Activated CD8-positive, alpha-beta T cell treated with anti-CD3 and anti-CD28 coated beads for 36 hours (primary cell): ENCODE measurements at regions not wholly inside any gene's neighbourhood (a gene's known extent, or its start where the extent isn't known, plus 50 kb on each side); places are given as distances from the start of the nearest gene placed in this dataset.

ENCODE experiments used
- ATAC-seq: fragments of 200-7000 bp; cut with Tn5 transposase; one replicate; pipeline ENCODE4 v1.10.0; 2021; ENCODE audit warnings: mild to moderate bottlenecking, moderate library complexity
- CTCF ChIA-PET: fragments of 350-600 bp; sonication (Branson Sonifier 250); formaldehyde crosslinking; loops from one replicate; lab custom pipeline; 2021; ENCODE audit warnings: antibody characterized with exemption; lab: Charles Lee
- POLR2A ChIA-PET: fragments of 350-600 bp; sonication (Branson Sonifier 250); formaldehyde crosslinking; loops from one replicate; lab custom pipeline; 2021; ENCODE audit warnings: antibody characterized with exemption; lab: Charles Lee
- DNase-seq: peaks from one replicate; pipeline ENCODE4 v3.0.0-alpha.2; 2020
- H3K27ac Mint-ChIP-seq: one replicate; pipeline ENCODE4 v1.8.0; 2021; ENCODE audit warnings: mild to moderate bottlenecking, mixed read lengths
- H3K27me3 Mint-ChIP-seq: one replicate; pipeline ENCODE4 v1.8.0; 2021; ENCODE audit warnings: mixed read lengths
- H3K36me3 Mint-ChIP-seq: one replicate; pipeline ENCODE4 v1.8.0; 2021; ENCODE audit warnings: low read depth, mixed read lengths
- H3K4me1 Mint-ChIP-seq: one replicate; pipeline ENCODE4 v1.8.0; 2021; ENCODE audit warnings: low read depth, mixed read lengths
- H3K4me3 Mint-ChIP-seq: one replicate; pipeline ENCODE4 v1.8.0; 2021; ENCODE audit warnings: mild to moderate bottlenecking, moderate library complexity, mixed read lengths
- H3K9me3 Mint-ChIP-seq: one replicate; pipeline ENCODE4 v1.8.0; 2021; ENCODE audit warnings: mixed read lengths
- intact Hi-C: fragments of 100-400 bp; cut with micrococcal nuclease; formaldehyde crosslinking; loops from one replicate; pipeline ENCODE4 v1.10.0; 2022
- TF ChIP-seq, protein P1 (sequence below): fragments of 200-600 bp; IDR thresholded peaks from one replicate; pipeline ENCODE4 v1.8.0; 2022; ENCODE audit warnings: antibody characterized with exemption, mild to moderate bottlenecking

- intact Hi-C loops: no loop called here
- CTCF ChIA-PET: no interaction called here
- no peak for DNase-seq
- TF ChIP-seq, protein P1, sequence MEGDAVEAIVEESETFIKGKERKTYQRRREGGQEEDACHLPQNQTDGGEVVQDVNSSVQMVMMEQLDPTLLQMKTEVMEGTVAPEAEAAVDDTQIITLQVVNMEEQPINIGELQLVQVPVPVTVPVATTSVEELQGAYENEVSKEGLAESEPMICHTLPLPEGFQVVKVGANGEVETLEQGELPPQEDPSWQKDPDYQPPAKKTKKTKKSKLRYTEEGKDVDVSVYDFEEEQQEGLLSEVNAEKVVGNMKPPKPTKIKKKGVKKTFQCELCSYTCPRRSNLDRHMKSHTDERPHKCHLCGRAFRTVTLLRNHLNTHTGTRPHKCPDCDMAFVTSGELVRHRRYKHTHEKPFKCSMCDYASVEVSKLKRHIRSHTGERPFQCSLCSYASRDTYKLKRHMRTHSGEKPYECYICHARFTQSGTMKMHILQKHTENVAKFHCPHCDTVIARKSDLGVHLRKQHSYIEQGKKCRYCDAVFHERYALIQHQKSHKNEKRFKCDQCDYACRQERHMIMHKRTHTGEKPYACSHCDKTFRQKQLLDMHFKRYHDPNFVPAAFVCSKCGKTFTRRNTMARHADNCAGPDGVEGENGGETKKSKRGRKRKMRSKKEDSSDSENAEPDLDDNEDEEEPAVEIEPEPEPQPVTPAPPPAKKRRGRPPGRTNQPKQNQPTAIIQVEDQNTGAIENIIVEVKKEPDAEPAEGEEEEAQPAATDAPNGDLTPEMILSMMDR: no peak
- ATAC-seq: no peak
- no peaks in the 10 kb centered on the region for H3K4me1 Mint-ChIP-seq
- no peak overlapping the region for H3K27ac Mint-ChIP-seq
- H3K27me3 Mint-ChIP-seq: peaks cover 10% of the 10 kb centered on the region
- POLR2A ChIA-PET: no interaction called here
- no peak overlapping the region for H3K4me3 Mint-ChIP-seq
- no peaks in the 10 kb centered on the region for H3K36me3 Mint-ChIP-seq
- H3K9me3 Mint-ChIP-seq: no peaks in the 10 kb centered on the region
Observed at GRCh38 chr2:23298551-23298950, 86.4 kb upstream of the KLHL29 start.

DNA sequence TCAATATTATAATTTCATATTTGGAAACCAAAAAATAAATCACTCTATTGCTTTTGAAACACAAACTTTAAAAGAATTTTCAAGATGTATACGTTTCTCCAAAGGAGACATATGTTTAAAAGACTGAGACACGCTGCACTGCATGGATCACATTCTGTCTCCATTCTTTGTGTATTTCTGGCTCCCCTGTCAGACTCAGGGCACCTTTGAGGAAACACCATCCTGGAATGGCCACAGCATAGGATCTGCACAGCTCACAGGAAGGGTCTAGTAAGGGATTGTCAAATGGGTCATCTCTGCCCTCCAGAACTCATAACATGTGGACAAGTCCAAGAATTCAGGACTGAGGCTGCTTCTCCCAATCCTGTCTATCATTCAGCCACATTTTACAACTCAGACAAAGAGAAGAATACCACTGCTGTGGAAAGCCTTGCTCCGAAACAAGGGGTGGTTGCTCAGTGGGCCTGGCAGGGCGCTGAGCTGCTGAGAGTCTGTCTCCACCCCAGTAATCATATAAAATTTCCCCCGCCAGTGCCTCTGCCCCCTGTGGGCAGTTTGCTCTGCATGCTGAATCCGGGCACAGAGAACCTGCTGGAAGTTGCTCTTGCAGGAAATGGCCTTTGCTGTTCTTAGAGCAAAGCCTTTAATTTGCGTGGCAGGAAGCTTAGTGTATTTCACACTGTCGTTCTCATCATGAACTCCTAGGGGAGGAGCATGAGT lies 85.3 kb upstream of the KLHL29 start:
- no peak for DNase-seq
- no peak overlapping the region for H3K27ac Mint-ChIP-seq

GRCh38 chr2:23301136-23301535 lies 83.8 kb upstream of the KLHL29 start:
- ChIA-PET POLR2A (no interaction called here), CTCF (interaction anchor here (1.0 to 1.7 kb wide), 2 partner anchors 10 to 12 kb away, joined by 3 to 4 read pairs; no protein-coding TSS in a partner anchor)

More for the DNA sequence above, 85.3 kb upstream of the KLHL29 start:
- ChIA-PET CTCF (no interaction called here), POLR2A (no interaction called here)
- Mint-ChIP-seq H3K9me3 (no peaks in the 10 kb centered on the region), H3K4me3 (no peak overlapping the region), H3K4me1 (no peaks in the 10 kb centered on the region), H3K36me3 (no peaks in the 10 kb centered on the region), H3K27me3 (peaks cover 13% of the 10 kb centered on the region)
- TF ChIP-seq, protein P1: no peak
- intact Hi-C loops: no loop called here
- ATAC-seq: no peak

GRCh38 chr2:23302591-23302990 lies 82.4 kb upstream of the KLHL29 start:
- Mint-ChIP-seq H3K9me3 (no peaks in the 10 kb centered on the region), H3K4me3 (no peak overlapping the region), H3K36me3 (no peaks in the 10 kb centered on the region), H3K27ac (no peak overlapping the region), H3K27me3 (peaks cover 15% of the 10 kb centered on the region), H3K4me1 (no peaks in the 10 kb centered on the region)
- POLR2A ChIA-PET: no interaction called here
- no peak for DNase-seq
- CTCF ChIA-PET: interaction anchor here (1.7 kb wide), 1 partner anchor 11 kb away, joined by 4 read pairs; no protein-coding TSS in a partner anchor
- ATAC-seq: no peak
- intact Hi-C loops: no loop called here
- TF ChIP-seq, protein P1: no peak

More at GRCh38 chr2:23301136-23301535, 83.8 kb upstream of the KLHL29 start:
- H3K27ac Mint-ChIP-seq: no peak overlapping the region
- no peak for DNase-seq
- H3K9me3 Mint-ChIP-seq: no peaks in the 10 kb centered on the region
- peaks cover 11% of the 10 kb centered on the region for H3K27me3 Mint-ChIP-seq
- no peaks in the 10 kb centered on the region for H3K4me1 Mint-ChIP-seq
- H3K36me3 Mint-ChIP-seq: no peaks in the 10 kb centered on the region
- H3K4me3 Mint-ChIP-seq: no peak overlapping the region
- ATAC-seq: no peak
- TF ChIP-seq, protein P1: no peak
- intact Hi-C loops: no loop called here

DNA sequence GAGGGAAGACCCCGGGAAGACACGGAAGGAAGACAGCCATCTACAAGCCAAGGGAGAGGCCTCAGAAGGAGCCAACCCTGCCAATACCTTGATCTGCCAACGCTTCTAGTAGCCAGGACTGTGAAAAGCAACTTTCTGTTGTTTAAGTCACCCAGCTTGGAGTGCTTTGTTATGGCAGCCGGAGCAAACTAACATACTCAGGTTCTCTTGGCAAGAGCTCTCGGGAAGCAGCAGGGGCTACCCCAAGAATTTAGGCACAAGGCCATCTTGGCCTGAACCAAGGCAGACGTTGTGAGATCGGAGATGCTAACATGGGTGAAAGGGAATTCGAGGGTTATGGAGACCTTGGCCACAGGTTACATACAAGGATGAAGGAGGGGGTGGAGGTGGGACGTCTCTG lies 78.6 kb upstream of the KLHL29 start:
- Mint-ChIP-seq H3K27ac (no peak overlapping the region), H3K9me3 (no peaks in the 10 kb centered on the region), H3K4me3 (no peak overlapping the region), H3K4me1 (no peaks in the 10 kb centered on the region), H3K27me3 (peaks cover 15% of the 10 kb centered on the region), H3K36me3 (no peaks in the 10 kb centered on the region)
- TF ChIP-seq, protein P1: no peak
- ChIA-PET CTCF (no interaction called here), POLR2A (no interaction called here)
- intact Hi-C loops: no loop called here
- ATAC-seq: no peak
- DNase-seq: no peak
